ENCODE measurements at regions not wholly inside any gene's neighbourhood (a gene's known extent, or its start where the extent isn't known, plus 50 kb on each side); places are given as distances from the start of the nearest gene placed in this dataset.

GRCh38 chr10:108591417-108591816 lies 1331.9 kb downstream of the XPNPEP1 start:
- intact Hi-C loops (cut with DNase I), result no loop called here
- H3K9me3 ChIP-seq (ENCODE audit: control insufficient read depth in 2 of 3, insufficient read depth in 1 of 3, low read length in 3 of 3), result no peaks in the 10 kb centered on the region
- DNase-seq (no peak), FAIRE-seq (no peak)
- H3K36me3 ChIP-seq (ENCODE audit: control insufficient read depth in 2 of 3, insufficient read depth in 3 of 3, low read length in 3 of 3), result no peaks in the 10 kb centered on the region
- H3K27ac ChIP-seq (ENCODE audit: low read depth in 2 of 2, low read length in 2 of 2), result no peak overlapping the region
- no peak overlapping the region for H3K9ac ChIP-seq (ENCODE audit: low read length in 3 of 3)
- H3K4me1 ChIP-seq (ENCODE audit: control insufficient read depth in 2 of 3, insufficient read depth in 2 of 3, low read depth in 1 of 3, low read length in 3 of 3), result no peaks in the 10 kb centered on the region
- no peak overlapping the region for H3K4me3 ChIP-seq (ENCODE audit: low read length in 3 of 3)
- TF ChIP-seq, protein P1, sequence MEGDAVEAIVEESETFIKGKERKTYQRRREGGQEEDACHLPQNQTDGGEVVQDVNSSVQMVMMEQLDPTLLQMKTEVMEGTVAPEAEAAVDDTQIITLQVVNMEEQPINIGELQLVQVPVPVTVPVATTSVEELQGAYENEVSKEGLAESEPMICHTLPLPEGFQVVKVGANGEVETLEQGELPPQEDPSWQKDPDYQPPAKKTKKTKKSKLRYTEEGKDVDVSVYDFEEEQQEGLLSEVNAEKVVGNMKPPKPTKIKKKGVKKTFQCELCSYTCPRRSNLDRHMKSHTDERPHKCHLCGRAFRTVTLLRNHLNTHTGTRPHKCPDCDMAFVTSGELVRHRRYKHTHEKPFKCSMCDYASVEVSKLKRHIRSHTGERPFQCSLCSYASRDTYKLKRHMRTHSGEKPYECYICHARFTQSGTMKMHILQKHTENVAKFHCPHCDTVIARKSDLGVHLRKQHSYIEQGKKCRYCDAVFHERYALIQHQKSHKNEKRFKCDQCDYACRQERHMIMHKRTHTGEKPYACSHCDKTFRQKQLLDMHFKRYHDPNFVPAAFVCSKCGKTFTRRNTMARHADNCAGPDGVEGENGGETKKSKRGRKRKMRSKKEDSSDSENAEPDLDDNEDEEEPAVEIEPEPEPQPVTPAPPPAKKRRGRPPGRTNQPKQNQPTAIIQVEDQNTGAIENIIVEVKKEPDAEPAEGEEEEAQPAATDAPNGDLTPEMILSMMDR (IDR thresholded peaks at IDR 0.05; ENCODE audit: borderline replicate concordance, extremely low read depth, insufficient read depth), result no peak
- no peaks in the 10 kb centered on the region for H3K27me3 ChIP-seq (ENCODE audit: control insufficient read depth, insufficient read depth, low read length)

GRCh38 chr10:108586424-108586823 lies 1336.9 kb downstream of the XPNPEP1 start:
- Histone ChIP-seq H3K36me3 (ENCODE audit: control insufficient read depth in 2 of 3, insufficient read depth in 3 of 3, low read length in 3 of 3) (no peaks in the 10 kb centered on the region), H3K9ac (ENCODE audit: low read length in 3 of 3) (no peak overlapping the region), H3K4me3 (ENCODE audit: low read length in 3 of 3) (no peak overlapping the region), H3K4me1 (ENCODE audit: control insufficient read depth in 2 of 3, insufficient read depth in 2 of 3, low read depth in 1 of 3, low read length in 3 of 3) (no peaks in the 10 kb centered on the region), H3K27me3 (ENCODE audit: control insufficient read depth, insufficient read depth, low read length) (no peaks in the 10 kb centered on the region), H3K9me3 (ENCODE audit: control insufficient read depth in 2 of 3, insufficient read depth in 1 of 3, low read length in 3 of 3) (no peaks in the 10 kb centered on the region), H3K27ac (ENCODE audit: low read depth in 2 of 2, low read length in 2 of 2) (no peak overlapping the region)
- intact Hi-C loops (cut with DNase I), result no loop called here
- TF ChIP-seq, protein P1 (IDR thresholded peaks at IDR 0.05; ENCODE audit: borderline replicate concordance, extremely low read depth, insufficient read depth), result no peak
- DNase-seq (no peak), FAIRE-seq (no peak)

GRCh38 chr10:108583877-108584276 lies 1339.4 kb downstream of the XPNPEP1 start:
- FAIRE-seq, result no peak

More at GRCh38 chr10:108583877-108584276, 1339.4 kb downstream of the XPNPEP1 start:
- no peaks in the 10 kb centered on the region for H3K36me3 ChIP-seq (ENCODE audit: control insufficient read depth in 2 of 3, insufficient read depth in 3 of 3, low read length in 3 of 3)
- H3K4me3 ChIP-seq (ENCODE audit: low read length in 3 of 3), result no peak overlapping the region
- intact Hi-C loops (cut with DNase I), result no loop called here
- H3K27ac ChIP-seq (ENCODE audit: low read depth in 2 of 2, low read length in 2 of 2), result no peak overlapping the region
- no peak overlapping the region for H3K9ac ChIP-seq (ENCODE audit: low read length in 3 of 3)
- H3K4me1 ChIP-seq (ENCODE audit: control insufficient read depth in 2 of 3, insufficient read depth in 2 of 3, low read depth in 1 of 3, low read length in 3 of 3), result no peaks in the 10 kb centered on the region
- no peaks in the 10 kb centered on the region for H3K9me3 ChIP-seq (ENCODE audit: control insufficient read depth in 2 of 3, insufficient read depth in 1 of 3, low read length in 3 of 3)
- TF ChIP-seq, protein P1 (IDR thresholded peaks at IDR 0.05; ENCODE audit: borderline replicate concordance, extremely low read depth, insufficient read depth), result no peak
- peak in 1 of 5 donors; percentile 10 for DNase-seq
- no peaks in the 10 kb centered on the region for H3K27me3 ChIP-seq (ENCODE audit: control insufficient read depth, insufficient read depth, low read length)

Measured in kidney (tissue), 13 donors.